GM08714 (cell line): ENCODE measurements at regions not wholly inside any gene's neighbourhood (a gene's known extent, or its start where the extent isn't known, plus 50 kb on each side); places are given as distances from the start of the nearest gene placed in this dataset.

ENCODE experiments used
- H3K4me3 ChIP-seq: fragments of 200-500 bp; sonication (Bioruptor generic); 2 replicates; pipeline ENCODE4 v1.5.1; 2014; ENCODE audit warnings: mild to moderate bottlenecking, low read length, inconsistent platforms
- ZNF274 ChIP-seq: IDR thresholded peaks from 2 replicates; pipeline ENCODE4 v1.6.1; 2012; ENCODE audit warnings: mild to moderate bottlenecking, low read depth, low read length

DNA sequence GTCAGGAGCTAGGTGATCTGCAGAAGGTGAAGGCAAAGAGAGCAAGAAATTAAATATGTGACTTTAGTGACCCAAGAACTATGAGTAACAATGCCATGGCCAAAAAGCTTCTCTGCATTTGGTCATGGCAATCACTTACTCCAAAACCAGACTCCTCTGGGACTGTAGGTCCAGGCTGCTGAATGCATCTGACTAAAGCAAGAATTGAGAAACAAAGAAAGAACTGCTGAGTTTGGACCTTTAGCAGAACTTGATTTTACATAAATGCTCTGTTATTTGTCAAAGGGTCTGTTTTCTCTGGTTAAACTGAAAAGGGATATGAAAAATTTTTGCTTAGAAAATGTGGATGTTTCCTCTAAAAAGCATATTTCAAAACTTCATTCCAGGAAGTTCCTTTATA, 1102.2 kb downstream of the IGSF11 start:
- no peak for TF ChIP-seq ZNF274
- no peak overlapping the region for H3K4me3 ChIP-seq

DNA sequence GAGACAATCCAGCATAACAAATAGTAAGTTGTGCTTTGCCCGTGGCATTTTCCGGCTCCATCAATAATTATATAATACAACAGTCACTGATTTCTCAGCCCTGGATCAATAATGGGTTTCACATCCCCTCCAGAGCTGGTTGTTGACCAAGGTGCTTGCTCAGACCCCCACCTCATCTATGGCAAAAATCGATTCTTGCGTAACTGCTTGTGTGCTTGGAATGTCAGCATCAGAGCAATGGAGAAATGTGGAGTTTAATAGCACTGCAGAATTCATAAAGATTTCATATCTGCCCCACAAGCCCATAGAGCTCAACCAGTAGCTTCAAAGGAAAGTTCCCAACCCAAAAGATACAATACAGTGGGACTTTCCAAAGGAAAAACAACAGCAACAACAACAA, 1098.5 kb downstream of the IGSF11 start:
- H3K4me3 ChIP-seq, result no peak overlapping the region
- no peak for TF ChIP-seq ZNF274

DNA sequence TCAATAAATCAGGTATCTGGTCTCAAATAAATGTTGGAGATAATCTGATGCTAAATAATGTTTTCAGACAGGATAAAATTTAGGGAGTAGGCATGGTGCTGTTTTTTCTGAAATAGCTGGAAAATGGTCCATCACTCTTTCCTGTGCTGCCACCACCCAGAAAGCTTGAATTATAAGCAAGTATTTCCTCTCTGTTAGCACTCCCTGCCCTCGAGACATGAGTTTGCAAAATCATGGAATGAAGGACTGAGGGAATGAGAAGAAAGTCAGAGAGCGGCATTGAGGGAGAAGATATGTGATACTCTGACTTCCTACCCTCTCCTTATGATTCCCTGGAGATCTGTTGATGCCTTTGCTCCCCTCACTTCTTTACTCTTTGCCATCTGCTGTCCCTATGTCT, 1095.7 kb downstream of the IGSF11 start:
- no peak overlapping the region for H3K4me3 ChIP-seq
- no peak for TF ChIP-seq ZNF274

DNA sequence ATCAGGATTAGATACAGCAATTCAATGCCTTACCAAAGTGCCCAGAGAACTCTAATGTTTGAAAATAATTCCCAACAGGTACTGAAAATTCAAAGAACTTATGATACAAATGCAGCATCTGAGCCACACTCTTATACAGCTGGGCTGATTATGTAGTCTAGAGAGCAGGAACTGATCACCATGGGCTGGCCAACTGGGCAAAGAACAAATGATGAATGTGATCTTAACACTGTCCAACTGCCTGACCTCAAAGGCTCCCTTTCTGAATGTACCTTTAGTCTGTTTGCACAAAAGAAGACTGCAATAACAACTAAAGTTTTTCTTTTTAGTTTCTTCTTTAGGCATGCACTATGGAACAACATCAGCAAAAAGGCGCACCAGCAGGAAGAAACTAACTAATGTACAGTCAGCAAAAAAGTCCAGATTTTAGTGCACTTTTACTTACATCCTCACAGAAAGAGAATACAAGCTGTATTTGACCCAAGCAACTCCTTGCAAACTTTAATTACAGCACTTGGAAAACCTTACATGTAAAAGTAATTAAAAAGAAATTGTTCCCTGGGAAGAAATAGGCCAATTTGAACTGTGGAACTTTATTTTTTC, 1095.1 kb downstream of the IGSF11 start:
- H3K4me3 ChIP-seq, result no peak overlapping the region
- no peak for TF ChIP-seq ZNF274

DNA sequence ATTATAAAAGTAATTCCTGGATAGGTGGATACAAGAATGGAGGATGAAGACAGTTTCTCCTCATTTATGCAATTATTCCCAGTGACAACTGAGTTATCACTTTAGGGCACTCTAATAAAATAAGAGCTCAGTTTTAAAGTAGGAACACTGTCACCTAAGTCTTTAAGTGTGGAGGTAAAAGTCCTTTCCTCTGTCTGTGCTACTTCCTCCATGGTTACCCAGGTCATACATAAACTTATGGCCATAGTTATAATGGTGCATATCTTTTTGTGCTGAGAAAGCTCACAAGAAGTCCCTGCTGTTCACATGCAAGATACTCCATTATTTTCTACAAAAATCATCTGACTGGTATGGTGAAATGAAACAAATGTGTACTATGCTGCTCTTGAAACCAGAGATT, 1093.6 kb downstream of the IGSF11 start:
- no peak for TF ChIP-seq ZNF274
- no peak overlapping the region for H3K4me3 ChIP-seq

DNA sequence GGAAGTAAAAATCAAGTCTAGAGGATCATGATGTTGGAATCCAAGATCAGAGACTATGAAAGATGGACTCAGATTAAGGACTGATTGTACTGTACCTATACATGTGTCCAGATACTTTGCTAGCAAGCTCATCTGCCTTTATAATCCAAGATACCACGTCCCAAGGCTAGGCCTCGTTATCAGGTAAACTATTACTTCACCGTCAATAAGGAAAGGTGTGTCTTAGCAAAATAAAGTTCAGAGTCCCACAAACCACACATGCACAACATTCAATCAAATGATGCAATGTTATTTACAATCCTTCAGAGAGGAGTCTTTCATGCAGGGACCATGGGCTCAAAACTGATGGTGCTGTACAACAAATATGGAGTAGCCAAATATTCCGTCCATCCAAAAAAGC, 1092.9 kb downstream of the IGSF11 start:
- no peak for TF ChIP-seq ZNF274
- no peak overlapping the region for H3K4me3 ChIP-seq

DNA sequence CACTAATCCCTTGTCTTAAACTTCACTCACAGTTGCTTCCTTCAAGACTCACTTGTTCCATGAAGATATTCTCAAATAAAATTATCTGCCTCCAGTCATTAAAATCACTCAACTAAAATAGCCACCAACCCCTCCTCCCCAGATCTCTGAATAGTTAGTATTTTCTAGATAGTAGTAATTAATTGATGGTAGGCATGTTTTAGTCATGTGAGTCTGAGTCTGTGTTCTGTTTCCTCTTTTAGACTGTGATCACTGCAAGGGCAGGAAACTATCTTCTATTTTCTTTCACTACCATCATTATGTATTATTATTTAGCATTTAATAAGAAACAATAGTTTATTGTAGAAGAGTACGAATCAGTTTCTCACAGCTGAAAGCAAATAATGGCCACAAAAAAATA, 1080.5 kb downstream of the IGSF11 start:
- TF ChIP-seq ZNF274, result no peak
- H3K4me3 ChIP-seq, result no peak overlapping the region

DNA sequence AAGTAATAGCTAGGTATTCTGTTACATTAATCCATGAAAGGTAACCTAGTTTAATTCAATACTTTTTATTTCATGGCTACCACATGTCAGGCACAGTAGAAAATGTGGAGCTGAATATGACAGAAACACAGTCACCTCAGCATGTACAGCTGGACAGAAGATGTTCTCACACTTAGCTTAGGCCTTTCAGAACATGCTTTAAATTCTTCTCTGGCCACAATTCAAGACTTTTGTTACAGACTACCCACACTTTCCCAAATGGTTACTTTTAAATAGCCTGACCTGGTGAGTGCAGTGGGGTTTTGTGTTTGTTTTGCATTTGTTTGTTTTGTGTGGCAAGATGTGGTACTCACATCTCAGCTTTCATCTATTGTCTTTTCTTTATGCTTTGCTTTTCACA, 1079.5 kb downstream of the IGSF11 start:
- H3K4me3 ChIP-seq, result no peak overlapping the region
- no peak for TF ChIP-seq ZNF274

DNA sequence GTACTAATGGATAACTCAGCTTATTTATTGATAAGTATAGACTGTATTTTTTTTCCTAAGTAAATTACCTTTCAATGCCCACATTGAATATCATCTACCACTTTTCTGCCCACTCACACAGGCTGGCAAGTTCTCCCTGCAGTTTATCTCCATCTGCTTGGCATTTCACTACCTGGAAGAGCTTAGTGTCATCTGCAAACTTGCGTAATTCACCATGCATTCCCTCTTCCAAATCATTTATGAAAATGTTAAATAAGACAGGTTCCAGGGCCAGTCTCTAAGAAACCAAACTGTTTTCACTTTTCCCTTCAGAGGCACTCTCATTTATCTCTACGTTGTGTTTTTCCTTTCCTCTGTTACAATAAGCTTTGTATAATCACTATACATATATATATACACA, 1076.6 kb downstream of the IGSF11 start:
- no peak overlapping the region for H3K4me3 ChIP-seq
- no peak for TF ChIP-seq ZNF274

DNA sequence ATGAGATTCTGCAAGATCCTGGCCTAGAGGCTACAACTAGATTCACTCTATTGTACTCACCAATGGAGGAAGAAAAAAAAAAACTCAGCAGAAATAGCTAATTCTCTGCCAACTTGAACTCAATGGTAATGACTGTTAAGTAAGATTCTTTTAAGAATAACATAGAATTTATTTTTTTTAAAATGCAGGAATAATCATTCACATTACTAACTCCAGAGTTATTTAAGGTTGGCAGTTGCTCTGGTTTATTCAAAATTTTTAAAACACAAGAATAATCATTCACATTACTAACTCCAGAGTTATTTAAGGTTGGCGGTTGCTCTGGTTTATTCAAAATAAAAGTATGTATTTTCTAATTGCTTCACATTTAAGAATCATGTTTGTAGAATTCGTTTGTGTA, 1071.9 kb downstream of the IGSF11 start:
- TF ChIP-seq ZNF274, result no peak
- H3K4me3 ChIP-seq, result no peak overlapping the region

DNA sequence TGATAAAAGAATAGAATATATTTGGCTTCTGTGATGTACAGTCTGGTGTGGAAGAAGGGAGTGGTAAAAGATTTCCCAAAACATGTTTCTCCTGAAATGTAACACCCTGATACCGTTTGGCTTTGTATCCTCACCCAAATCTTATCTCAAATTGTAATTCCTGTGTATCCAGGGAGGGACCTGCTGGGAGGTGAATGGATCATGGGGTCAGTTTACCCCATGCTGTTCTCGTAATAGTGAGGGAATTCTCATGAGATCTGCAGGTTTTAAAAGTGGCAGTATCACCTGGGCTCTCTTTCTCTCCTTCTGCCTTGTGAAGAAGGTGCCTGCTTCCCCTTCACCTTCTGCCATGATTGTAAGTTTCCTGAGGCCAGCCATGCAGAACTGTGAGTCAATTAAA, 1070.8 kb downstream of the IGSF11 start:
- H3K4me3 ChIP-seq, result no peak overlapping the region
- TF ChIP-seq ZNF274, result no peak

DNA sequence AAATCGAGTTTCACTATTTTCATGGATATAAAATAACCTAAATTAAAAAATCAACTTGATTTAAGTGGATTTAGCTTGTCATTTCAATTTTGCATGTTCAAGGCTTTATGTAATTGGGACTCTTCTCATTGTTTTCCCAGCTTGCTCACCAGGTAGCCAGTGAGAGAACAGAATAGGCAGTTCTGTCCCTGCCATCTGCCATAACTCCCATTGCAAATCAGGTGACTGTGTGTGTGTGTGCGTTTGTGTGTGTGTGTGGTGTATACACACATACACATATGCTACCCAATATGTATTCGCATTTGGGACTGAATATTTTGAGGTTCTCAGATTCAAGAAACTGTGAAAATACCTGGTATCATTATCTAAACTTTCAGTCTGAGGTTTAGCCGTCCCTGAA, 1069.8 kb downstream of the IGSF11 start:
- no peak for TF ChIP-seq ZNF274
- H3K4me3 ChIP-seq, result no peak overlapping the region

DNA sequence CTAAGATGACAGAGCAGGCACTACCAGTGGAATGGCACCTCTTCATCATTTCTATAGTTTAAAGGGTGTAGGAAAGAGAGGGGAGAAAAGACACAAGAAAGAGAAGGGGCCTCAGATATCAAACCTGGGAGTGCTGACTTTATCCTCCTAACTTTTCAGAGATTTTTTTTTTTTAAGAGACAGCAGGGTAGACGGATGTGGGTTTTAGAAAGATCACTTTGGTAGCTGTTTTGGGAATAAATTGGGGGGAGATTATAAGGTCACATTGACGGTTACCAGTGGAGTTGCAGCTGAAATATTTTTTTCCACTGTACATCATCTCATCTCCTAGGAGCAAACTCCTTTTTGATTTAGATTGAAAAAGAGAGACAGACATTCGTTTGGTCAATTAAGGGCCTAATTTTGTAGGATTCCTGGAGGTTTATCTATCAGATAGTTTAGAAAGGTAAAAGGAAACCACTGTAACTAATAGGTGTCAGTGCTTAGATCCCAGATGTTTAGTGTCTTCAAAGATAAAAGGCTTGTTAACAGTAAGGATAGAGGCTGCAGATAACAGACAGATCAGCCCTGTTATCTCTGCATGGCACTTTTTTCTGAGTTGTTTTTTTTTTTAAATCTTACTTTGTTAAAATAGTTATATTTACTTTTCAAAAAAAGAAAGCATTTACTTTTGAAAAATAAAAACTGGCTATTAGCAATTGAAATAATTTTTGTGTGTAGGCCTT, 1057.0 kb downstream of the IGSF11 start:
- TF ChIP-seq ZNF274, result no peak
- H3K4me3 ChIP-seq, result no peak overlapping the region

DNA sequence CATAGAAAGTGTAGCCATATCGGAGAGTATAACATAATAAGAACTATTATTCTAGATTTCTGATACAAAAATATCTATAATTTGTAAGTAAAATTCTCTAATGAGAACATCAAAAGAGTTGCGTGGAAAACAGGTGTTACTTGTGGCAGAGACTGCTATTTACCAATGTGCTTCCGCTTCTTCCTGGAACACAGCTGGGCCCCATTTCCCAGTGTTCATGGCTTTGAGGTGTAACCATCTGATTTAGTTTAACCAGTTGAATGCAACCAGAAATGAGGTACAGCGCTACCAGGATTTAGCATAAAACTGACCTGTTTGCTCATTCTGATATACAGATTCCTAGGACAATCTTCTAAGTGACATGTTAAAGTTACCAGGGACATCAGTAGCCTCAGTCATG, 1055.2 kb downstream of the IGSF11 start:
- H3K4me3 ChIP-seq, result no peak overlapping the region
- no peak for TF ChIP-seq ZNF274

DNA sequence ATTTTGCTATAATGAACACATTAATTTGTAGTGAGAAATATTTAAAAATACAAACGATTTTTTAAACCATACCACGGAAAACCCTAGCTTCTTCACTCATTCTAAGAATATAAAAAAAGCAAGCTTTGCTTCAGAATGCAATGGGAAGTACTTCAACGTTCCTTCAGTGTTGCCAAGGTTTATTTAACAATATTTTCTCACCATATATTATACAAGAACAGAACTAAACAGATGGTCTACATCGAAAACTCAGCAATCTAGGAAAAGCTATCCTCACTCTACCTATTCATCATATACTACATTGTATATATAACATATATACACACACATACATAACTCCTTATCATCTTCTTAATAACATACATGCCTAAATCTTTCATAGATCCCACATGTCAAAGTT, 1047.4 kb downstream of the IGSF11 start:
- TF ChIP-seq ZNF274, result no peak
- no peak overlapping the region for H3K4me3 ChIP-seq

DNA sequence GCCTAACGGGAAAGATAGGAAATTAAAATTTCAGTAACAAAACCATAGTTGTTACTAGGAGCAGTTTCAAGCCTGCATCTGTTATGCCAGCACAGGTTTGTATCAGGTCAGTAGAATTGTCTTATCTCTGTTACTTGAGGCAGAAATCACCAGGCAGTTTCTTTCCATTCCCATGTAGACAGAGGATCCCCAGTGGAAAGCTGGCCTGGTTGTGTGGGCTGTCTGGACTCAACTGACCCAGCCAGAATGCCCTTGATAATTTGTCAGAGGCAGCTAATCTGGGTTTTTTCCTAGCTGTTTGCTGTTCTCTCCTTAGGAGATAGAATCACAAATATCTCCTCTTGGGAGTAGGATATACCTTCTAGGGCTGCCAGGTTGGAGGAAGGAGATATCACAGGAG, 1044.7 kb downstream of the IGSF11 start:
- TF ChIP-seq ZNF274, result no peak
- no peak overlapping the region for H3K4me3 ChIP-seq
